Dermis blood vessel endothelial cell (primary cell): ENCODE measurements at regions not wholly inside any gene's neighbourhood (a gene's known extent, or its start where the extent isn't known, plus 50 kb on each side); places are given as distances from the start of the nearest gene placed in this dataset.

Experiments
- DNase-seq: peaks from one replicate; pipeline ENCODE4 v3.0.0; 2010

- no peak for DNase-seq
Observed at GRCh38 chr14:65357689-65358088, 54.8 kb upstream of the FUT8 start.

- DNase-seq, result peak; percentile 20
Observed at GRCh38 chr14:65359503-65359902, 53.0 kb upstream of the FUT8 start.

- DNase-seq, result no peak
Observed at GRCh38 chr14:65360144-65360784, 52.3 kb upstream of the FUT8 start.

- DNase-seq, result no peak
Observed at GRCh38 chr14:65361920-65362319, 50.6 kb upstream of the FUT8 start.
